ENCODE measurements at regions not wholly inside any gene's neighbourhood (a gene's known extent, or its start where the extent isn't known, plus 50 kb on each side); places are given as distances from the start of the nearest gene placed in this dataset.

DNA sequence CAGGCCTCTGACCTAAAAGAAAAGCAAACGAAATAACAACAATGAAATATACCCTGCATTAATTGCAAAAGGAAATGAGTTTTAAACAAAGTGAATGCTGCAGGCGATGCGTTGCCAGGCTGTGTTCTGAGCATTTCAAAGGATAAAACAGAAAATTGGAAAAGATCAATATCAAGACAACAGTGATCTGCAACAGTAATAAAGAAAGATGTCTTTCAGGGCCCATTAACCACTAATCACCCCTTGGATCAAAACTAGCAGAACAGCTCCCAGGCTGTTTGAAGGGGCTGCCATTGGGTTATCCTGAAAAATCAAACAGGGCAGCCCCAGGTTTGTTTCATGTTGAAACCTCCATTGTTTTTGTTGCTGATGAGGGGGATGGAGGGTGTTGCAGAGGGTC lies 219.2 kb downstream of the FGFR2 start:
- TF ChIP-seq, protein P1, sequence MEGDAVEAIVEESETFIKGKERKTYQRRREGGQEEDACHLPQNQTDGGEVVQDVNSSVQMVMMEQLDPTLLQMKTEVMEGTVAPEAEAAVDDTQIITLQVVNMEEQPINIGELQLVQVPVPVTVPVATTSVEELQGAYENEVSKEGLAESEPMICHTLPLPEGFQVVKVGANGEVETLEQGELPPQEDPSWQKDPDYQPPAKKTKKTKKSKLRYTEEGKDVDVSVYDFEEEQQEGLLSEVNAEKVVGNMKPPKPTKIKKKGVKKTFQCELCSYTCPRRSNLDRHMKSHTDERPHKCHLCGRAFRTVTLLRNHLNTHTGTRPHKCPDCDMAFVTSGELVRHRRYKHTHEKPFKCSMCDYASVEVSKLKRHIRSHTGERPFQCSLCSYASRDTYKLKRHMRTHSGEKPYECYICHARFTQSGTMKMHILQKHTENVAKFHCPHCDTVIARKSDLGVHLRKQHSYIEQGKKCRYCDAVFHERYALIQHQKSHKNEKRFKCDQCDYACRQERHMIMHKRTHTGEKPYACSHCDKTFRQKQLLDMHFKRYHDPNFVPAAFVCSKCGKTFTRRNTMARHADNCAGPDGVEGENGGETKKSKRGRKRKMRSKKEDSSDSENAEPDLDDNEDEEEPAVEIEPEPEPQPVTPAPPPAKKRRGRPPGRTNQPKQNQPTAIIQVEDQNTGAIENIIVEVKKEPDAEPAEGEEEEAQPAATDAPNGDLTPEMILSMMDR (IDR thresholded peaks at IDR 0.05; ENCODE audit: low read depth, low read length): no peak
- TF ChIP-seq POLR2A (IDR thresholded peaks at IDR 0.05; ENCODE audit: extremely low read depth, insufficient read length): no peak
